HL-60 (cell line): ENCODE measurements at regions not wholly inside any gene's neighbourhood (a gene's known extent, or its start where the extent isn't known, plus 50 kb on each side); places are given as distances from the start of the nearest gene placed in this dataset.

Experiments used
- GABPA ChIP-seq: IDR thresholded peaks from 2 replicates; pipeline ENCODE4 v1.6.1; 2012; ENCODE audit warnings: low read depth
- POLR2AphosphoS5 ChIP-seq: IDR thresholded peaks from 2 replicates; pipeline ENCODE4 v1.6.1; 2012; ENCODE audit warnings: low read depth
- TF ChIP-seq, protein P1 (sequence below): IDR thresholded peaks from one replicate; pipeline ENCODE4 v1.5.1; 2011; ENCODE audit warnings: low read length, control low read depth, inconsistent platforms; ENCODE audit not compliant: insufficient read depth
- TF ChIP-seq, protein P2 (sequence below): IDR thresholded peaks from 2 replicates; pipeline ENCODE4 v1.6.1; 2012; ENCODE audit warnings: low read depth; ENCODE audit not compliant: insufficient replicate concordance

DNA sequence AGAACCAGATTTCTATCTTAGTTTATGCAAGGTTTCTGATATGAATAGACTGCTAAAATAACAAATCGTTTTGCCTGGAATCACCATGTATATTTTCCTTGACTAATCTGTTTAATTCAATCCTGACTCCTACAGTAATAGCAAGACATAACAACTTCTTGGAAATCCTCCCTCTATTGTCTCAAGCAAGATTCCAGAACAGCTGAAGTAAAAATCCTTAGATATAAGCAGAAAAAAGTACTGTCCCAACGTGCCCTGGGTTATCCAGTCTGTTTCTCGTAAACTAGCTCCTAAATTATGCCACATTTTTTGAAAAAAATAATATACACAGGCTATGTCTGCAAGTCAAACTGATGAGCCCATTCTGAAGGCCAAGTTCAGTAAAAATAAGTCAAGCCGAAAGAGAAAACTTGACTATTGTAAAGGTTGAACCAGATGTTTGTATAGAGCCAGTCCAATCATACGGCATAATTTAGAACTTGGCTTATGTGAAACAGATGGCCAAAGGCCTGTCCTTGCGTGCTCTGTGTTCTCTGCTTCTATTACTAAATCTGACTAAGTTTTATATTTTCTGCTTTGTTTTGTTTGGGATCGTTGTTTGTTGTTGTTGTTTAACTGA, 341.6 kb upstream of the NRSN1 start:
- TF ChIP-seq, protein P1, sequence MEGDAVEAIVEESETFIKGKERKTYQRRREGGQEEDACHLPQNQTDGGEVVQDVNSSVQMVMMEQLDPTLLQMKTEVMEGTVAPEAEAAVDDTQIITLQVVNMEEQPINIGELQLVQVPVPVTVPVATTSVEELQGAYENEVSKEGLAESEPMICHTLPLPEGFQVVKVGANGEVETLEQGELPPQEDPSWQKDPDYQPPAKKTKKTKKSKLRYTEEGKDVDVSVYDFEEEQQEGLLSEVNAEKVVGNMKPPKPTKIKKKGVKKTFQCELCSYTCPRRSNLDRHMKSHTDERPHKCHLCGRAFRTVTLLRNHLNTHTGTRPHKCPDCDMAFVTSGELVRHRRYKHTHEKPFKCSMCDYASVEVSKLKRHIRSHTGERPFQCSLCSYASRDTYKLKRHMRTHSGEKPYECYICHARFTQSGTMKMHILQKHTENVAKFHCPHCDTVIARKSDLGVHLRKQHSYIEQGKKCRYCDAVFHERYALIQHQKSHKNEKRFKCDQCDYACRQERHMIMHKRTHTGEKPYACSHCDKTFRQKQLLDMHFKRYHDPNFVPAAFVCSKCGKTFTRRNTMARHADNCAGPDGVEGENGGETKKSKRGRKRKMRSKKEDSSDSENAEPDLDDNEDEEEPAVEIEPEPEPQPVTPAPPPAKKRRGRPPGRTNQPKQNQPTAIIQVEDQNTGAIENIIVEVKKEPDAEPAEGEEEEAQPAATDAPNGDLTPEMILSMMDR: no peak
- TF ChIP-seq POLR2AphosphoS5: no peak
- no peak for TF ChIP-seq GABPA
- TF ChIP-seq, protein P2, sequence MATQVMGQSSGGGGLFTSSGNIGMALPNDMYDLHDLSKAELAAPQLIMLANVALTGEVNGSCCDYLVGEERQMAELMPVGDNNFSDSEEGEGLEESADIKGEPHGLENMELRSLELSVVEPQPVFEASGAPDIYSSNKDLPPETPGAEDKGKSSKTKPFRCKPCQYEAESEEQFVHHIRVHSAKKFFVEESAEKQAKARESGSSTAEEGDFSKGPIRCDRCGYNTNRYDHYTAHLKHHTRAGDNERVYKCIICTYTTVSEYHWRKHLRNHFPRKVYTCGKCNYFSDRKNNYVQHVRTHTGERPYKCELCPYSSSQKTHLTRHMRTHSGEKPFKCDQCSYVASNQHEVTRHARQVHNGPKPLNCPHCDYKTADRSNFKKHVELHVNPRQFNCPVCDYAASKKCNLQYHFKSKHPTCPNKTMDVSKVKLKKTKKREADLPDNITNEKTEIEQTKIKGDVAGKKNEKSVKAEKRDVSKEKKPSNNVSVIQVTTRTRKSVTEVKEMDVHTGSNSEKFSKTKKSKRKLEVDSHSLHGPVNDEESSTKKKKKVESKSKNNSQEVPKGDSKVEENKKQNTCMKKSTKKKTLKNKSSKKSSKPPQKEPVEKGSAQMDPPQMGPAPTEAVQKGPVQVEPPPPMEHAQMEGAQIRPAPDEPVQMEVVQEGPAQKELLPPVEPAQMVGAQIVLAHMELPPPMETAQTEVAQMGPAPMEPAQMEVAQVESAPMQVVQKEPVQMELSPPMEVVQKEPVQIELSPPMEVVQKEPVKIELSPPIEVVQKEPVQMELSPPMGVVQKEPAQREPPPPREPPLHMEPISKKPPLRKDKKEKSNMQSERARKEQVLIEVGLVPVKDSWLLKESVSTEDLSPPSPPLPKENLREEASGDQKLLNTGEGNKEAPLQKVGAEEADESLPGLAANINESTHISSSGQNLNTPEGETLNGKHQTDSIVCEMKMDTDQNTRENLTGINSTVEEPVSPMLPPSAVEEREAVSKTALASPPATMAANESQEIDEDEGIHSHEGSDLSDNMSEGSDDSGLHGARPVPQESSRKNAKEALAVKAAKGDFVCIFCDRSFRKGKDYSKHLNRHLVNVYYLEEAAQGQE: no peak
